Liver (tissue), 7 donors: ENCODE measurements at regions not wholly inside any gene's neighbourhood (a gene's known extent, or its start where the extent isn't known, plus 50 kb on each side); places are given as distances from the start of the nearest gene placed in this dataset.

ENCODE experiments used
- DNase-seq: peaks from one replicate; pipeline ENCODE4 v3.0.0-alpha.2; 2017; ENCODE audit warnings: low spot score
- H3K27ac ChIP-seq, 2 donors: one replicate each; pipeline ENCODE4 v1.7.0; 2013; ENCODE audit warnings: inconsistent platforms in 2 of 2, low read length in 2 of 2, control low read depth in 1 of 2, low read depth in 1 of 2, mild to moderate bottlenecking in 1 of 2
- H3K27me3 ChIP-seq, 4 donors: one replicate each; pipeline versions ENCODE4 v1.6.1 to v1.7.0; 2013; ENCODE audit warnings: low read length in 3 of 4, inconsistent platforms in 1 of 4, mild to moderate bottlenecking in 1 of 4, moderate library complexity in 1 of 4; ENCODE audit not compliant: control insufficient read depth in 4 of 4, insufficient read depth in 4 of 4
- H3K36me3 ChIP-seq, 4 donors: one replicate each; pipeline versions ENCODE4 v1.6.1 to v1.7.0; 2013; ENCODE audit warnings: low read length in 3 of 4, mild to moderate bottlenecking in 3 of 4, low read depth in 1 of 4, moderate library complexity in 1 of 4; ENCODE audit not compliant: control insufficient read depth in 4 of 4, insufficient read depth in 3 of 4
- H3K4me1 ChIP-seq, 4 donors: one replicate each; pipeline versions ENCODE4 v1.6.1 to v1.7.0; 2013; ENCODE audit warnings: low read length in 3 of 4, mild to moderate bottlenecking in 3 of 4, moderate library complexity in 1 of 4; ENCODE audit not compliant: control insufficient read depth in 4 of 4, insufficient read depth in 4 of 4
- H3K4me3 ChIP-seq, 3 donors: one replicate each; pipeline versions ENCODE4 v1.6.1 to v1.7.0; 2013; ENCODE audit warnings: low read length in 3 of 3, control low read depth in 1 of 3, low read depth in 1 of 3, mild to moderate bottlenecking in 1 of 3
- H3K9ac ChIP-seq, 2 donors: one replicate each; pipeline ENCODE4 v1.7.0; 2013; ENCODE audit warnings: low read length in 2 of 2, mild to moderate bottlenecking in 2 of 2, moderate library complexity in 2 of 2, control low read depth in 1 of 2, low read depth in 1 of 2
- H3K9me3 ChIP-seq, 4 donors: one replicate each; pipeline versions ENCODE4 v1.6.1 to v1.7.0; 2013; ENCODE audit warnings: low read length in 3 of 4; ENCODE audit not compliant: control insufficient read depth in 4 of 4
- FOXA2 ChIP-seq: IDR thresholded peaks from 2 replicates; pipeline ENCODE4 v1.6.1; 2016; ENCODE audit warnings: antibody characterized with exemption
- GABPA ChIP-seq, 2 donors: IDR thresholded peaks in 1 of 2; conservative IDR thresholded peaks in 1 of 2; 2 replicates each; pipeline ENCODE4 v1.6.1; 2016; ENCODE audit warnings: antibody characterized with exemption in 2 of 2, mild to moderate bottlenecking in 1 of 2, moderate library complexity in 1 of 2
- HNF4A ChIP-seq, 2 donors: conservative IDR thresholded peaks; 2 replicates each; pipeline ENCODE4 v1.6.1; 2016; ENCODE audit warnings: antibody characterized with exemption in 2 of 2, mild to moderate bottlenecking in 2 of 2
- HNF4G ChIP-seq: IDR thresholded peaks from 2 replicates; pipeline ENCODE4 v1.6.1; 2016; ENCODE audit warnings: antibody characterized with exemption
- MAX ChIP-seq: IDR thresholded peaks from 2 replicates; pipeline ENCODE4 v1.6.1; 2016; ENCODE audit warnings: antibody characterized with exemption
- RAD21 ChIP-seq, 2 donors: IDR thresholded peaks; 2 replicates each; pipeline ENCODE4 v1.6.1; 2016; ENCODE audit warnings: antibody characterized with exemption in 2 of 2, mild to moderate bottlenecking in 2 of 2
- RXRA ChIP-seq, 2 donors: IDR thresholded peaks; 2 replicates each; pipeline ENCODE4 v1.6.1; 2017 to 2018; ENCODE audit warnings: antibody characterized with exemption in 2 of 2, mild to moderate bottlenecking in 1 of 2
- SP1 ChIP-seq: IDR thresholded peaks from 2 replicates; pipeline ENCODE4 v1.6.1; 2018; ENCODE audit warnings: antibody characterized with exemption, mild to moderate bottlenecking
- ZBTB33 ChIP-seq: IDR thresholded peaks from 2 replicates; pipeline ENCODE4 v1.6.1; 2016; ENCODE audit warnings: antibody characterized with exemption
- WGBS: extraction: QIAGEN DNeasy Blood & Tissue Kit; methylation state at CpG from one replicate; pipeline ENCODE4 v1.1.7; 2013; 5-methylcytosine and 5-hydroxymethylcytosine counted together
- TF ChIP-seq, protein P1 (sequence below): IDR thresholded peaks from 2 replicates; pipeline ENCODE4 v1.6.1; 2016; ENCODE audit warnings: antibody characterized with exemption
- TF ChIP-seq, protein P2 (sequence below): IDR thresholded peaks from 2 replicates; pipeline ENCODE4 v1.6.1; 2016; ENCODE audit warnings: antibody characterized with exemption, mild to moderate bottlenecking
- donor health status: healthy.
- donor health status: healthy.
- donor health status: healthy.
- donor health status: healthy.

DNA sequence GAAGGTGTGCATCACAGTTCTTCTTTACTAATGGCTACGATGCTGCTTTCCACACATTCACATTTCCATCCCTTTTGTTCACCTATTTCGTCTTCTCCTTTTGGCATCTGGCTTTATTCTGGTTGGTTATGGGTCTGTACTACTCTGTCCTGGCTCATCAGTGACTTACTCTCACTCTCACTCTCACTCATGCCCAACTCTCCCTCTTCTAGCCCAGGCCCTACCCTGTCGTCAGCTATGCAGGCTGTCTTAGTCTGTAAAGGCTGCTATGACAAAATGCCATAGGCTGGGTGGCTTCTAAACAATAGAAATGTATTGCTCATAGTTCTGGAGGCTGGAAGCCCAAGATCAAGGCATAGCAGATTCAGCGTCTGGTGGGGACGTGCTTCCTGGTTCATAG lies 105.6 kb upstream of the PUDP start:
- no peaks in the 10 kb centered on the region for H3K27me3 ChIP-seq
- TF ChIP-seq MAX, result no peak
- TF ChIP-seq, protein P1, sequence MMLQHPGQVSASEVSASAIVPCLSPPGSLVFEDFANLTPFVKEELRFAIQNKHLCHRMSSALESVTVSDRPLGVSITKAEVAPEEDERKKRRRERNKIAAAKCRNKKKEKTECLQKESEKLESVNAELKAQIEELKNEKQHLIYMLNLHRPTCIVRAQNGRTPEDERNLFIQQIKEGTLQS, result no peak
- no peak overlapping the region for H3K27ac ChIP-seq
- no peak for DNase-seq
- peaks cover 0 to 4% (median 2%) of the 10 kb centered on the region in 4 donors for H3K36me3 ChIP-seq
- peaks cover 0 to 9% (median 3%) of the 10 kb centered on the region in 4 donors for H3K4me1 ChIP-seq
- no peak overlapping the region for H3K4me3 ChIP-seq
- WGBS, result 94% methylated on average over 5 of the region's 5 CpGs
- no peak overlapping the region for H3K9ac ChIP-seq
- H3K9me3 ChIP-seq, result peaks cover 0 to 4% (median 2%) of the 10 kb centered on the region in 4 donors

- no peak for TF ChIP-seq FOXA2
- peak in 1 of 2 donors; percentile 19 for TF ChIP-seq HNF4A (conservative IDR thresholded peaks at IDR 0.05)
- TF ChIP-seq MAX, result no peak
- TF ChIP-seq RAD21 (IDR thresholded peaks at IDR 0.05), result peak; percentile 10 to 33
- TF ChIP-seq ZBTB33, result no peak
- TF ChIP-seq, protein P2, sequence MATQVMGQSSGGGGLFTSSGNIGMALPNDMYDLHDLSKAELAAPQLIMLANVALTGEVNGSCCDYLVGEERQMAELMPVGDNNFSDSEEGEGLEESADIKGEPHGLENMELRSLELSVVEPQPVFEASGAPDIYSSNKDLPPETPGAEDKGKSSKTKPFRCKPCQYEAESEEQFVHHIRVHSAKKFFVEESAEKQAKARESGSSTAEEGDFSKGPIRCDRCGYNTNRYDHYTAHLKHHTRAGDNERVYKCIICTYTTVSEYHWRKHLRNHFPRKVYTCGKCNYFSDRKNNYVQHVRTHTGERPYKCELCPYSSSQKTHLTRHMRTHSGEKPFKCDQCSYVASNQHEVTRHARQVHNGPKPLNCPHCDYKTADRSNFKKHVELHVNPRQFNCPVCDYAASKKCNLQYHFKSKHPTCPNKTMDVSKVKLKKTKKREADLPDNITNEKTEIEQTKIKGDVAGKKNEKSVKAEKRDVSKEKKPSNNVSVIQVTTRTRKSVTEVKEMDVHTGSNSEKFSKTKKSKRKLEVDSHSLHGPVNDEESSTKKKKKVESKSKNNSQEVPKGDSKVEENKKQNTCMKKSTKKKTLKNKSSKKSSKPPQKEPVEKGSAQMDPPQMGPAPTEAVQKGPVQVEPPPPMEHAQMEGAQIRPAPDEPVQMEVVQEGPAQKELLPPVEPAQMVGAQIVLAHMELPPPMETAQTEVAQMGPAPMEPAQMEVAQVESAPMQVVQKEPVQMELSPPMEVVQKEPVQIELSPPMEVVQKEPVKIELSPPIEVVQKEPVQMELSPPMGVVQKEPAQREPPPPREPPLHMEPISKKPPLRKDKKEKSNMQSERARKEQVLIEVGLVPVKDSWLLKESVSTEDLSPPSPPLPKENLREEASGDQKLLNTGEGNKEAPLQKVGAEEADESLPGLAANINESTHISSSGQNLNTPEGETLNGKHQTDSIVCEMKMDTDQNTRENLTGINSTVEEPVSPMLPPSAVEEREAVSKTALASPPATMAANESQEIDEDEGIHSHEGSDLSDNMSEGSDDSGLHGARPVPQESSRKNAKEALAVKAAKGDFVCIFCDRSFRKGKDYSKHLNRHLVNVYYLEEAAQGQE, result no peak
- TF ChIP-seq RXRA (IDR thresholded peaks at IDR 0.05), result peak in 1 of 2 donors; percentile 27
- no peak for TF ChIP-seq GABPA (IDR thresholded peaks at IDR 0.05 in 1 of 2, conservative IDR thresholded peaks at IDR 0.05 in 1 of 2)
- TF ChIP-seq HNF4G, result no peak
- peak; percentile 40 for TF ChIP-seq SP1
- TF ChIP-seq, protein P1, result no peak
- H3K4me3 ChIP-seq, result peak overlapping the region in 2 of 3 donors; percentile 23 to 36
- no peaks in the 10 kb centered on the region for H3K36me3 ChIP-seq
- no peaks in the 10 kb centered on the region for H3K27me3 ChIP-seq
- peaks cover 0 to 4% (median 2%) of the 10 kb centered on the region in 4 donors for H3K9me3 ChIP-seq
- no peak overlapping the region for H3K9ac ChIP-seq
- peaks cover 0 to 9% (median 3%) of the 10 kb centered on the region in 4 donors for H3K4me1 ChIP-seq
- H3K27ac ChIP-seq, result peak overlapping the region; percentile 51 to 89
- 18% methylated on average over 5 of the region's 5 CpGs for WGBS
- no peak for DNase-seq
Measured at GRCh38 chrX:7252013-7252610, 104.2 kb upstream of the PUDP start.
